Neural cell (in vitro differentiated cells): ENCODE measurements at regions not wholly inside any gene's neighbourhood (a gene's known extent, or its start where the extent isn't known, plus 50 kb on each side); places are given as distances from the start of the nearest gene placed in this dataset.

Experiments used
- H2AFZ ChIP-seq: fragments of 200-600, 300-800 bp; sonication (generic), shearing (Covaris generic); 2 replicates; pipeline ENCODE4 v1.6.0; 2014; ENCODE audit warnings: low read depth, mild to moderate bottlenecking, antibody characterized with exemption, low read length, moderate library complexity
- H3F3A ChIP-seq: fragments of 200-600 bp; shearing (Covaris generic); 2 replicates; pipeline ENCODE4 v1.6.1; 2016; ENCODE audit warnings: mild to moderate bottlenecking, moderate library complexity, mixed read lengths, antibody characterized with exemption, low read length; ENCODE audit not compliant: insufficient read depth, poor library complexity, severe bottlenecking
- H3K27ac ChIP-seq: fragments of 200-600, 300-800 bp; sonication (generic), shearing (Covaris generic); 2 replicates; pipeline ENCODE4 v1.5.1; 2014; ENCODE audit warnings: mild to moderate bottlenecking, low read length, moderate library complexity
- H3K27me3 ChIP-seq: fragments of 300-800, 200-600 bp; sonication (generic), shearing (Covaris generic); 2 replicates; pipeline ENCODE4 v1.6.0; 2014; ENCODE audit warnings: mild to moderate bottlenecking, low read depth, low read length, moderate library complexity; ENCODE audit not compliant: insufficient read depth
- H3K36me3 ChIP-seq: fragments of 300-800, 200-600 bp; sonication (generic), shearing (Covaris generic); 2 replicates; pipeline ENCODE4 v1.5.1; 2014; ENCODE audit warnings: mild to moderate bottlenecking, antibody characterized with exemption, low read length, moderate library complexity; ENCODE audit not compliant: insufficient read depth
- H3K4me2 ChIP-seq: fragments of 300-800, 200-600 bp; sonication (generic), shearing (Covaris generic); 2 replicates; pipeline ENCODE4 v1.6.0; 2014; ENCODE audit warnings: mild to moderate bottlenecking, low read length
- H3K4me3 ChIP-seq: fragments of 300-800, 200-600 bp; sonication (generic), shearing (Covaris generic); 2 replicates; pipeline ENCODE4 v1.5.1; 2014; ENCODE audit warnings: mild to moderate bottlenecking, low read length, moderate library complexity
- H3K79me2 ChIP-seq: fragments of 200-600 bp; shearing (Covaris generic); replicated peaks from 2 replicates; pipeline ENCODE4 v1.6.0; 2014; ENCODE audit warnings: mild to moderate bottlenecking, low read length, moderate library complexity; ENCODE audit not compliant: insufficient read depth
- H3K9ac ChIP-seq: fragments of 300-800, 200-600 bp; sonication (generic), shearing (Covaris generic); 2 replicates; pipeline ENCODE4 v1.6.1; 2016; ENCODE audit warnings: mild to moderate bottlenecking, low read length, mixed read lengths
- H3K9me2 ChIP-seq: fragments of 200-600 bp; shearing (Covaris generic); 2 replicates; pipeline ENCODE4 v1.6.1; 2016; ENCODE audit warnings: mild to moderate bottlenecking, low read length, mixed read lengths; ENCODE audit not compliant: insufficient read depth
- H3K9me3 ChIP-seq: fragments of 200-600, 300-800 bp; sonication (generic), shearing (Covaris generic); 2 replicates; pipeline ENCODE4 v1.6.1; 2016; ENCODE audit warnings: mild to moderate bottlenecking, mixed run types, low read length, moderate library complexity, mixed read lengths
- H4K20me1 ChIP-seq: fragments of 200-600 bp; shearing (Covaris generic); 2 replicates; pipeline ENCODE4 v1.6.1; 2016; ENCODE audit warnings: mild to moderate bottlenecking, mixed run types; ENCODE audit not compliant: insufficient read depth
- EP300 ChIP-seq: fragments of 450-650 bp; conservative IDR thresholded peaks from 2 replicates; pipeline ENCODE4 v1.6.1; 2014; ENCODE audit warnings: antibody characterized with exemption, mild to moderate bottlenecking, moderate library complexity; ENCODE audit not compliant: poor library complexity, severe bottlenecking
- EZH2 ChIP-seq: fragments of 200-600, 300-800 bp; shearing (Covaris generic), sonication (generic); IDR thresholded peaks from 2 replicates; pipeline ENCODE4 v1.6.1; 2014; ENCODE audit warnings: antibody characterized with exemption, low read length, borderline replicate concordance, mild to moderate bottlenecking; ENCODE audit not compliant: insufficient read depth, poor library complexity, severe bottlenecking
- MXI1 ChIP-seq: fragments of 450-650 bp; conservative IDR thresholded peaks from 2 replicates; pipeline ENCODE4 v1.6.1; 2014; ENCODE audit warnings: antibody characterized with exemption, mild to moderate bottlenecking; ENCODE audit not compliant: poor library complexity, severe bottlenecking
- POLR2AphosphoS5 ChIP-seq: IDR thresholded peaks from 2 replicates; pipeline ENCODE4 v1.6.1; 2012
- RAD21 ChIP-seq: fragments of 450-650 bp; conservative IDR thresholded peaks from 2 replicates; pipeline ENCODE4 v1.6.1; 2014; ENCODE audit warnings: antibody characterized with exemption, mild to moderate bottlenecking, moderate library complexity
- SMC3 ChIP-seq: fragments of 450-650 bp; conservative IDR thresholded peaks from 2 replicates; pipeline ENCODE4 v1.6.1; 2014; ENCODE audit warnings: antibody characterized with exemption, mild to moderate bottlenecking, moderate library complexity; ENCODE audit not compliant: poor library complexity
- TAF1 ChIP-seq: IDR thresholded peaks from 2 replicates; pipeline ENCODE4 v1.6.1; 2012; ENCODE audit warnings: low read depth
- TF ChIP-seq, protein P1 (sequence below): fragments of 450-650 bp; IDR thresholded peaks from 2 replicates; pipeline ENCODE4 v1.5.1; 2014; ENCODE audit warnings: antibody characterized with exemption, mild to moderate bottlenecking, moderate library complexity; ENCODE audit not compliant: poor library complexity, severe bottlenecking
- TF ChIP-seq, protein P2 (sequence below): IDR thresholded peaks from 2 replicates; pipeline ENCODE4 v1.6.1; 2012; ENCODE audit warnings: borderline replicate concordance

DNA sequence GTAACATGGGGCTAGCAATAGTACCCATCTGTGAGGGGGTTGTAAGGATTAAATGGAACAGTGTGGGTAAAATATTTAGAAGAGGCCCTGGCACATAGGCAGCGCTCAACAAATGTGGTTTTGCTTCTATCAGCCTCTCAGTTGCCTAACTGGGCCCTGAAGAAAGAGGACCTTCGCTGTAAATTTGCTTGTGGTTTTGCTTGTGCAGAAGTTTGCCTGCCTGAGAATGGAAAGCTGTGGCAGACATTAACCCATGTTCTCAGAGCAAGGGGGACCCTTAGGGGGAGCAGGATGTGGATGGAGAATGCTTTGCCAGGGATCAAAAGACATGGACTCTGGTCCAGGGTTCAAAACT, 160.1 kb downstream of the BRMS1L start:
- Histone ChIP-seq H3K9ac (no peak overlapping the region), H3K4me2 (no peak overlapping the region), H3K27ac (no peak overlapping the region), H3K9me3 (no peaks in the 10 kb centered on the region), H2AFZ (no peak overlapping the region), H3F3A (no peaks in the 10 kb centered on the region), H3K36me3 (no peaks in the 10 kb centered on the region), H3K27me3 (no peaks in the 10 kb centered on the region), H3K4me3 (no peak overlapping the region), H3K9me2 (no peaks in the 10 kb centered on the region), H4K20me1 (no peaks in the 10 kb centered on the region), H3K79me2 (no peaks in the 10 kb centered on the region)
- TF ChIP-seq, protein P1, sequence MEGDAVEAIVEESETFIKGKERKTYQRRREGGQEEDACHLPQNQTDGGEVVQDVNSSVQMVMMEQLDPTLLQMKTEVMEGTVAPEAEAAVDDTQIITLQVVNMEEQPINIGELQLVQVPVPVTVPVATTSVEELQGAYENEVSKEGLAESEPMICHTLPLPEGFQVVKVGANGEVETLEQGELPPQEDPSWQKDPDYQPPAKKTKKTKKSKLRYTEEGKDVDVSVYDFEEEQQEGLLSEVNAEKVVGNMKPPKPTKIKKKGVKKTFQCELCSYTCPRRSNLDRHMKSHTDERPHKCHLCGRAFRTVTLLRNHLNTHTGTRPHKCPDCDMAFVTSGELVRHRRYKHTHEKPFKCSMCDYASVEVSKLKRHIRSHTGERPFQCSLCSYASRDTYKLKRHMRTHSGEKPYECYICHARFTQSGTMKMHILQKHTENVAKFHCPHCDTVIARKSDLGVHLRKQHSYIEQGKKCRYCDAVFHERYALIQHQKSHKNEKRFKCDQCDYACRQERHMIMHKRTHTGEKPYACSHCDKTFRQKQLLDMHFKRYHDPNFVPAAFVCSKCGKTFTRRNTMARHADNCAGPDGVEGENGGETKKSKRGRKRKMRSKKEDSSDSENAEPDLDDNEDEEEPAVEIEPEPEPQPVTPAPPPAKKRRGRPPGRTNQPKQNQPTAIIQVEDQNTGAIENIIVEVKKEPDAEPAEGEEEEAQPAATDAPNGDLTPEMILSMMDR, result no peak
- TF ChIP-seq POLR2AphosphoS5, result no peak
- TF ChIP-seq SMC3, result no peak
- no peak for TF ChIP-seq EZH2
- TF ChIP-seq TAF1, result no peak
- TF ChIP-seq RAD21, result no peak
- TF ChIP-seq, protein P2, sequence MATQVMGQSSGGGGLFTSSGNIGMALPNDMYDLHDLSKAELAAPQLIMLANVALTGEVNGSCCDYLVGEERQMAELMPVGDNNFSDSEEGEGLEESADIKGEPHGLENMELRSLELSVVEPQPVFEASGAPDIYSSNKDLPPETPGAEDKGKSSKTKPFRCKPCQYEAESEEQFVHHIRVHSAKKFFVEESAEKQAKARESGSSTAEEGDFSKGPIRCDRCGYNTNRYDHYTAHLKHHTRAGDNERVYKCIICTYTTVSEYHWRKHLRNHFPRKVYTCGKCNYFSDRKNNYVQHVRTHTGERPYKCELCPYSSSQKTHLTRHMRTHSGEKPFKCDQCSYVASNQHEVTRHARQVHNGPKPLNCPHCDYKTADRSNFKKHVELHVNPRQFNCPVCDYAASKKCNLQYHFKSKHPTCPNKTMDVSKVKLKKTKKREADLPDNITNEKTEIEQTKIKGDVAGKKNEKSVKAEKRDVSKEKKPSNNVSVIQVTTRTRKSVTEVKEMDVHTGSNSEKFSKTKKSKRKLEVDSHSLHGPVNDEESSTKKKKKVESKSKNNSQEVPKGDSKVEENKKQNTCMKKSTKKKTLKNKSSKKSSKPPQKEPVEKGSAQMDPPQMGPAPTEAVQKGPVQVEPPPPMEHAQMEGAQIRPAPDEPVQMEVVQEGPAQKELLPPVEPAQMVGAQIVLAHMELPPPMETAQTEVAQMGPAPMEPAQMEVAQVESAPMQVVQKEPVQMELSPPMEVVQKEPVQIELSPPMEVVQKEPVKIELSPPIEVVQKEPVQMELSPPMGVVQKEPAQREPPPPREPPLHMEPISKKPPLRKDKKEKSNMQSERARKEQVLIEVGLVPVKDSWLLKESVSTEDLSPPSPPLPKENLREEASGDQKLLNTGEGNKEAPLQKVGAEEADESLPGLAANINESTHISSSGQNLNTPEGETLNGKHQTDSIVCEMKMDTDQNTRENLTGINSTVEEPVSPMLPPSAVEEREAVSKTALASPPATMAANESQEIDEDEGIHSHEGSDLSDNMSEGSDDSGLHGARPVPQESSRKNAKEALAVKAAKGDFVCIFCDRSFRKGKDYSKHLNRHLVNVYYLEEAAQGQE, result no peak
- no peak for TF ChIP-seq MXI1
- no peak for TF ChIP-seq EP300

GRCh38 chr14:35985474-35986218, 159.5 kb downstream of the BRMS1L start:
- Histone ChIP-seq H3K36me3 (no peaks in the 10 kb centered on the region), H3K4me2 (no peak overlapping the region), H3K27me3 (no peaks in the 10 kb centered on the region), H3K9ac (no peak overlapping the region), H3K9me3 (no peaks in the 10 kb centered on the region), H3K4me3 (no peak overlapping the region), H3F3A (no peaks in the 10 kb centered on the region), H3K9me2 (no peaks in the 10 kb centered on the region), H3K27ac (no peak overlapping the region), H4K20me1 (no peaks in the 10 kb centered on the region), H2AFZ (no peak overlapping the region), H3K79me2 (no peaks in the 10 kb centered on the region)
- TF ChIP-seq MXI1, result no peak
- TF ChIP-seq EZH2, result no peak
- TF ChIP-seq, protein P2, result no peak
- no peak for TF ChIP-seq TAF1
- TF ChIP-seq, protein P1, result no peak
- no peak for TF ChIP-seq RAD21
- TF ChIP-seq EP300, result no peak
- no peak for TF ChIP-seq SMC3
- no peak for TF ChIP-seq POLR2AphosphoS5
